H9 (cell line): ENCODE measurements at regions not wholly inside any gene's neighbourhood (a gene's known extent, or its start where the extent isn't known, plus 50 kb on each side); places are given as distances from the start of the nearest gene placed in this dataset.

Experiments used
- DNase-seq: peaks from one replicate; pipeline ENCODE4 v3.0.0-alpha.2; 2017
- H2AFZ ChIP-seq: one replicate; pipeline ENCODE4 v1.6.1; 2013; ENCODE audit warnings: mild to moderate bottlenecking, low read length, control low read depth, moderate library complexity
- H2AK5ac ChIP-seq: 2 replicates; pipeline ENCODE4 v1.6.1; 2013; ENCODE audit warnings: low read length, control low read depth, mixed read lengths; ENCODE audit not compliant: insufficient read length
- H2BK120ac ChIP-seq: one replicate; pipeline ENCODE4 v1.6.1; 2013; ENCODE audit warnings: low read depth, mild to moderate bottlenecking, low read length, control low read depth, inconsistent platforms; ENCODE audit not compliant: poor library complexity, severe bottlenecking
- H2BK12ac ChIP-seq: 2 replicates; pipeline ENCODE4 v1.6.1; 2013; ENCODE audit warnings: low read length, control low read depth, mixed read lengths, low read depth; ENCODE audit not compliant: insufficient read length
- H2BK15ac ChIP-seq: 2 replicates; pipeline ENCODE4 v1.6.1; 2013; ENCODE audit warnings: low read depth, low read length, control low read depth
- H2BK20ac ChIP-seq: one replicate; pipeline ENCODE4 v1.6.1; 2013; ENCODE audit warnings: low read depth, mild to moderate bottlenecking, low read length, control low read depth, inconsistent platforms; ENCODE audit not compliant: poor library complexity, severe bottlenecking
- H2BK5ac ChIP-seq: 2 replicates; pipeline ENCODE4 v1.6.1; 2013; ENCODE audit warnings: low read length, control low read depth, mixed read lengths; ENCODE audit not compliant: insufficient read length
- H3K14ac ChIP-seq: 2 replicates; pipeline ENCODE4 v1.6.1; 2013; ENCODE audit warnings: low read length, control low read depth; ENCODE audit not compliant: insufficient read depth
- H3K18ac ChIP-seq: 2 replicates; pipeline ENCODE4 v1.6.1; 2013; ENCODE audit warnings: low read depth, mild to moderate bottlenecking, mixed read lengths, low read length, control low read depth; ENCODE audit not compliant: insufficient read length
- H3K23ac ChIP-seq: 2 replicates; pipeline ENCODE4 v1.6.1; 2013; ENCODE audit warnings: low read length, control low read depth, mixed read lengths, low read depth; ENCODE audit not compliant: insufficient read length
- H3K23me2 ChIP-seq: 2 replicates; pipeline ENCODE4 v1.6.1; 2013; ENCODE audit warnings: low read depth, mild to moderate bottlenecking, mixed read lengths, low read length, control low read depth; ENCODE audit not compliant: insufficient read length, poor library complexity, severe bottlenecking
- H3K27ac ChIP-seq: 2 replicates; pipeline ENCODE4 v1.5.1; 2013; ENCODE audit warnings: low read length, control low read depth, mixed read lengths, low read depth; ENCODE audit not compliant: insufficient read length
- H3K27me3 ChIP-seq: 2 replicates; pipeline ENCODE4 v1.6.1; 2013; ENCODE audit warnings: low read length, control low read depth, inconsistent platforms; ENCODE audit not compliant: insufficient read depth
- H3K4ac ChIP-seq: 2 replicates; pipeline ENCODE4 v1.6.1; 2013; ENCODE audit warnings: low read depth, mild to moderate bottlenecking, control low read depth, inconsistent platforms, low read length, moderate library complexity
- H3K4me1 ChIP-seq: 2 replicates; pipeline ENCODE4 v1.6.1; 2013; ENCODE audit warnings: low read length, control low read depth, inconsistent platforms; ENCODE audit not compliant: insufficient read depth
- H3K4me2 ChIP-seq: 2 replicates; pipeline ENCODE4 v1.6.1; 2013; ENCODE audit warnings: low read length, control low read depth, mixed read lengths; ENCODE audit not compliant: insufficient read length, insufficient read depth
- H3K56ac ChIP-seq: 2 replicates; pipeline ENCODE4 v1.6.1; 2013; ENCODE audit warnings: low read depth, mild to moderate bottlenecking, mixed read lengths, low read length, control low read depth; ENCODE audit not compliant: insufficient read length
- H3K79me1 ChIP-seq: 2 replicates; pipeline ENCODE4 v1.6.1; 2013; ENCODE audit warnings: low read depth, mild to moderate bottlenecking, moderate library complexity, low read length, control low read depth, inconsistent platforms; ENCODE audit not compliant: insufficient read depth, poor library complexity, severe bottlenecking
- H3K79me2 ChIP-seq: 2 replicates; pipeline ENCODE4 v1.6.1; 2013; ENCODE audit warnings: low read length, control low read depth, inconsistent platforms; ENCODE audit not compliant: insufficient read depth
- H3K9ac ChIP-seq: 2 replicates; pipeline ENCODE4 v1.6.1; 2013; ENCODE audit warnings: low read length, control low read depth, mixed read lengths; ENCODE audit not compliant: insufficient read length; ENCODE audit errors: extremely low read depth
- H3K9me3 ChIP-seq: one replicate; pipeline ENCODE4 v1.6.1; 2013; ENCODE audit warnings: low read depth, low read length, inconsistent platforms; ENCODE audit not compliant: control insufficient read depth
- H3T11ph ChIP-seq: one replicate; pipeline ENCODE4 v1.6.1; 2013; ENCODE audit warnings: mild to moderate bottlenecking, low read length, control low read depth, inconsistent platforms
- H4K20me1 ChIP-seq: one replicate; pipeline ENCODE4 v1.6.1; 2013; ENCODE audit not compliant: control insufficient read depth, insufficient read length, insufficient read depth
- H4K5ac ChIP-seq: 2 replicates; pipeline ENCODE4 v1.6.1; 2013; ENCODE audit warnings: low read depth, mild to moderate bottlenecking, mixed read lengths, low read length, control low read depth; ENCODE audit not compliant: insufficient read length
- H4K8ac ChIP-seq: replicated peaks from 2 replicates; pipeline ENCODE4 v1.6.1; 2013; ENCODE audit warnings: low read length, control low read depth, mixed read lengths, low read depth; ENCODE audit not compliant: insufficient read length
- H4K91ac ChIP-seq: 2 replicates; pipeline ENCODE4 v1.6.1; 2013; ENCODE audit warnings: low read depth, mild to moderate bottlenecking, moderate library complexity, mixed read lengths, low read length, control low read depth; ENCODE audit not compliant: insufficient read length
- H3K27ac Mint-ChIP-seq, 3 experiments: 2 replicates in 2 of 3; 3 replicates in 1 of 3; pipeline ENCODE4 v1.8.0; 2020 to 2021; ENCODE audit warnings: mixed read lengths in 3 of 3, mild to moderate bottlenecking in 1 of 3, moderate library complexity in 1 of 3
- H3K27me3 Mint-ChIP-seq: 2 replicates; pipeline ENCODE4 v1.8.0; 2021; ENCODE audit warnings: low read depth, mild to moderate bottlenecking, moderate library complexity, mixed read lengths
- H3K36me3 Mint-ChIP-seq, 3 experiments: 2 replicates in 2 of 3; 3 replicates in 1 of 3; pipeline ENCODE4 v1.8.0; 2020 to 2021; ENCODE audit warnings: low read depth in 3 of 3, mixed read lengths in 3 of 3; ENCODE audit not compliant: insufficient read depth in 1 of 3
- H3K4me1 Mint-ChIP-seq, 2 experiments: 2 replicates each; pipeline ENCODE4 v1.8.0; 2020; ENCODE audit warnings: mixed read lengths in 2 of 2
- H3K4me3 Mint-ChIP-seq, 2 experiments: 2 replicates in 1 of 2; 3 replicates in 1 of 2; pipeline ENCODE4 v1.8.0; 2020 to 2021; ENCODE audit warnings: mild to moderate bottlenecking in 2 of 2, mixed read lengths in 2 of 2, moderate library complexity in 1 of 2
- H3K9me3 Mint-ChIP-seq, 2 experiments: 2 replicates in 1 of 2; 3 replicates in 1 of 2; pipeline ENCODE4 v1.8.0; 2020; ENCODE audit warnings: mild to moderate bottlenecking in 2 of 2, mixed read lengths in 2 of 2, moderate library complexity in 1 of 2
- CTCF ChIP-seq: fragments of 200-600 bp; sonication (generic); conservative IDR thresholded peaks from 3 replicates; pipeline ENCODE4 v1.8.0; 2021; ENCODE audit warnings: antibody characterized with exemption, mild to moderate bottlenecking
- WGBS: extraction: QIAGEN DNeasy Blood & Tissue Kit; methylation state at CpG from one replicate; pipeline ENCODE4 v1.1.7; 2013; ENCODE audit warnings: missing lambda C conversion rate, low lambda C conversion rate, mixed read lengths; ENCODE audit not compliant: insufficient read length; ENCODE audit errors: extremely low coverage; 5-methylcytosine and 5-hydroxymethylcytosine counted together

GRCh38 chr18:4802296-4802695 is 347.2 kb upstream of the DLGAP1 start:
- Histone ChIP-seq H2BK5ac (no peak overlapping the region), H4K8ac (no peak overlapping the region), H2BK12ac (no peak overlapping the region), H3K9me3 (no peaks in the 10 kb centered on the region), H3K27me3 (no peaks in the 10 kb centered on the region), H2BK15ac (no peak overlapping the region), H2BK20ac (no peak overlapping the region), H3K27ac (no peak overlapping the region), H3K56ac (no peak overlapping the region), H3K79me2 (no peaks in the 10 kb centered on the region), H2AK5ac (no peak overlapping the region), H3K18ac (no peak overlapping the region), H3K23ac (no peak overlapping the region), H2BK120ac (no peak overlapping the region), H3T11ph (no peak overlapping the region), H3K23me2 (no peaks in the 10 kb centered on the region), H3K79me1 (no peaks in the 10 kb centered on the region), H2AFZ (no peak overlapping the region), H4K20me1 (no peaks in the 10 kb centered on the region), H3K4me2 (no peak overlapping the region), H3K9ac (no peak overlapping the region), H3K4me1 (no peaks in the 10 kb centered on the region), H4K5ac (no peak overlapping the region), H4K91ac (no peak overlapping the region), H3K14ac (no peak overlapping the region), H3K4ac (no peak overlapping the region)
- no CpG with 5 or more reads among the region's 2 CpGs for WGBS
- H3K27ac Mint-ChIP-seq = no peak overlapping the region
- TF ChIP-seq CTCF = no peak
- peaks cover 16 to 18% of the 10 kb centered on the region in 2 experiments for H3K9me3 Mint-ChIP-seq
- H3K36me3 Mint-ChIP-seq = peaks cover 0 to 13% (median 0%) of the 10 kb centered on the region in 3 experiments; a peak in 4 of 7 replicates
- peaks cover 3% of the 10 kb centered on the region; the same call in 1 of the 2 replicates for H3K27me3 Mint-ChIP-seq
- no peak overlapping the region for H3K4me3 Mint-ChIP-seq
- no peak for DNase-seq
- H3K4me1 Mint-ChIP-seq = no peaks in the 10 kb centered on the region
